SK-N-MC (cell line): ENCODE measurements at regions not wholly inside any gene's neighbourhood (a gene's known extent, or its start where the extent isn't known, plus 50 kb on each side); places are given as distances from the start of the nearest gene placed in this dataset.
"Not testable (repeated sequence)": the region's sequence is repeated elsewhere in the genome, so short reads cannot be mapped to it uniquely, and the experiment has no call there.

Source experiments
- EZH2 ChIP-seq: fragments of 200-600 bp; sonication (generic); IDR thresholded peaks from one replicate; pipeline ENCODE4 v1.6.1; 2017; ENCODE audit warnings: antibody characterized with exemption
- FOXP2 ChIP-seq: optimal IDR thresholded peaks from 2 replicates; pipeline ENCODE3; 2011; ENCODE audit warnings: mild to moderate bottlenecking, moderate library complexity; ENCODE audit not compliant: insufficient read depth; ENCODE audit errors: extremely low read length, control extremely low read depth
- POLR2AphosphoS5 ChIP-seq: IDR thresholded peaks from 2 replicates; pipeline ENCODE4 v1.6.1; 2012; ENCODE audit warnings: mild to moderate bottlenecking, low read depth, low read length, borderline replicate concordance

- not testable (repeated sequence) for TF ChIP-seq POLR2AphosphoS5, EZH2, FOXP2
These were observed 621.9 kb upstream of the ITGA1 start for GRCh38 chr5:52165806-52166205.
